Dendritic cell treated with granulocyte-macrophage colony-stimulating factor and Interleukin-4, amounts not matched to agents 40 ng/mL and 50 ng/mL, for 4 days (primary cell): ENCODE measurements at regions not wholly inside any gene's neighbourhood (a gene's known extent, or its start where the extent isn't known, plus 50 kb on each side); places are given as distances from the start of the nearest gene placed in this dataset.

Experiments used
- H3K27ac Mint-ChIP-seq: one replicate; pipeline ENCODE4 v1.8.0; 2022; ENCODE audit warnings: mild to moderate bottlenecking, mixed read lengths
- H3K27me3 Mint-ChIP-seq: one replicate; pipeline ENCODE4 v1.8.0; 2022; ENCODE audit warnings: mild to moderate bottlenecking, mixed read lengths
- H3K36me3 Mint-ChIP-seq: one replicate; pipeline ENCODE4 v1.8.0; 2022; ENCODE audit warnings: low read depth, mixed read lengths
- H3K4me1 Mint-ChIP-seq: one replicate; pipeline ENCODE4 v1.8.0; 2022; ENCODE audit warnings: low read depth, mixed read lengths
- H3K4me3 Mint-ChIP-seq: one replicate; pipeline ENCODE4 v1.8.0; 2022; ENCODE audit warnings: mild to moderate bottlenecking, moderate library complexity, mixed read lengths
- H3K9me3 Mint-ChIP-seq: one replicate; pipeline ENCODE4 v1.8.0; 2022; ENCODE audit warnings: mixed read lengths
- intact Hi-C: fragments of 100-400 bp; cut with micrococcal nuclease; formaldehyde crosslinking; loops from one replicate; pipeline ENCODE4 v1.15.0; 2022

GRCh38 chr7:110051372-110051771 is 1039.6 kb upstream of the LRRN3 start:
- Mint-ChIP-seq H3K27me3 (no peaks in the 10 kb centered on the region), H3K27ac (no peak overlapping the region), H3K4me3 (no peak overlapping the region), H3K4me1 (no peaks in the 10 kb centered on the region), H3K9me3 (peaks cover 25% of the 10 kb centered on the region), H3K36me3 (no peaks in the 10 kb centered on the region)
- intact Hi-C loops, result no loop called here

DNA sequence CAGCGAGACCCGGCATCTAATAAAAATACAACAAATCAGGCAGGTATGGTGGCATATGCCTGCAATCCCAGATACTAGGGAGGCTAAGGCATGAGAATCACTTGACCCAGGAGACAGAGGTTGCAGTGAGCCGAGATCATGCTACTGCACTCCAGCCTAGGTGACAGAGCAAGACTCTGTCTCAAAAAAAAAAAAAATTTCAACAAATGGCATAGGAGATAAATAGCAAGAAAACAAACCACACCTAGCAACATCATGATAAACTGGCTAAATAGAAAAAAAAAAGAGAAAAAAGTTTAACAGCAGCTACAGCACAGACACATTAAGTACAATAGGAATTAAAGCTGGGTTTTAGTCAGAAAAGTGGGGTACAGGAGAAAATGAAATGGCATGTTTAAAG is 1034.6 kb upstream of the LRRN3 start:
- intact Hi-C loops, result no loop called here
- no peak overlapping the region for H3K4me3 Mint-ChIP-seq
- no peaks in the 10 kb centered on the region for H3K36me3 Mint-ChIP-seq
- no peaks in the 10 kb centered on the region for H3K27me3 Mint-ChIP-seq
- no peak overlapping the region for H3K27ac Mint-ChIP-seq
- no peaks in the 10 kb centered on the region for H3K9me3 Mint-ChIP-seq
- no peaks in the 10 kb centered on the region for H3K4me1 Mint-ChIP-seq

- H3K4me3 Mint-ChIP-seq, result no peak overlapping the region
- no peak overlapping the region for H3K27ac Mint-ChIP-seq
- H3K27me3 Mint-ChIP-seq, result no peaks in the 10 kb centered on the region
- intact Hi-C loops, result no loop called here
- no peaks in the 10 kb centered on the region for H3K4me1 Mint-ChIP-seq
- H3K9me3 Mint-ChIP-seq, result no peaks in the 10 kb centered on the region
- H3K36me3 Mint-ChIP-seq, result no peaks in the 10 kb centered on the region
Measured at GRCh38 chr7:110058401-110058800, 1032.5 kb upstream of the LRRN3 start.

DNA sequence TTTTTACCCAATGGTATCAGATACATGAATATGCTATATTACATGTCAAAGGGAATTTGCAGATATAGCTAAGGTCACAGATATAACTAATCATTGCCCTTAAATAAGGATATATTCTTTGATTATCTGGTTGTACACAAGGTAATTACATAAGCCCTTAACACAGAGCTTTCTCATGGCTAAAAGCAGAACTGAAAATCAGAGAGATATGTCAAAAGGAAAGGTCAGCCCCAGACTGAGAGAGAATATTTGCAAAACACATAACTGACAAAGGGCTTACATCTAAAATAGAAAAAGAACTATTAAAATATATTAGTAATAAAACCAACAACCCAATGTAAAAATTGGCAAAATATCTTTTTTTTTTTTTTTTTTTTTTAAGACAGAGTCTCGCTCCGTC is 1029.5 kb upstream of the LRRN3 start:
- intact Hi-C loops, result no loop called here
- Mint-ChIP-seq H3K27me3 (no peaks in the 10 kb centered on the region), H3K4me3 (no peak overlapping the region)

GRCh38 chr7:110065121-110065520 is 1025.8 kb upstream of the LRRN3 start:
- intact Hi-C loops, result no loop called here

More for the DNA sequence above, 1029.5 kb upstream of the LRRN3 start:
- no peaks in the 10 kb centered on the region for H3K36me3 Mint-ChIP-seq
- H3K9me3 Mint-ChIP-seq, result no peaks in the 10 kb centered on the region
- no peaks in the 10 kb centered on the region for H3K4me1 Mint-ChIP-seq
- no peak overlapping the region for H3K27ac Mint-ChIP-seq

GRCh38 chr7:110066843-110067242 is 1024.1 kb upstream of the LRRN3 start:
- H3K27me3 Mint-ChIP-seq, result no peaks in the 10 kb centered on the region
- H3K4me3 Mint-ChIP-seq, result no peak overlapping the region
- no peaks in the 10 kb centered on the region for H3K4me1 Mint-ChIP-seq
- H3K9me3 Mint-ChIP-seq, result peaks cover 9% of the 10 kb centered on the region
- H3K27ac Mint-ChIP-seq, result no peak overlapping the region
- intact Hi-C loops, result no loop called here
- H3K36me3 Mint-ChIP-seq, result no peaks in the 10 kb centered on the region

More at GRCh38 chr7:110065121-110065520, 1025.8 kb upstream of the LRRN3 start:
- no peak overlapping the region for H3K4me3 Mint-ChIP-seq
- no peak overlapping the region for H3K27ac Mint-ChIP-seq
- no peaks in the 10 kb centered on the region for H3K4me1 Mint-ChIP-seq
- H3K9me3 Mint-ChIP-seq, result peaks cover 9% of the 10 kb centered on the region
- no peaks in the 10 kb centered on the region for H3K36me3 Mint-ChIP-seq
- no peaks in the 10 kb centered on the region for H3K27me3 Mint-ChIP-seq

GRCh38 chr7:110071192-110071591 is 1019.7 kb upstream of the LRRN3 start:
- H3K4me1 Mint-ChIP-seq, result no peaks in the 10 kb centered on the region
- H3K9me3 Mint-ChIP-seq, result peaks cover 9% of the 10 kb centered on the region
- H3K36me3 Mint-ChIP-seq, result no peaks in the 10 kb centered on the region
- intact Hi-C loops, result no loop called here
- no peaks in the 10 kb centered on the region for H3K27me3 Mint-ChIP-seq
- H3K4me3 Mint-ChIP-seq, result no peak overlapping the region
- H3K27ac Mint-ChIP-seq, result no peak overlapping the region

DNA sequence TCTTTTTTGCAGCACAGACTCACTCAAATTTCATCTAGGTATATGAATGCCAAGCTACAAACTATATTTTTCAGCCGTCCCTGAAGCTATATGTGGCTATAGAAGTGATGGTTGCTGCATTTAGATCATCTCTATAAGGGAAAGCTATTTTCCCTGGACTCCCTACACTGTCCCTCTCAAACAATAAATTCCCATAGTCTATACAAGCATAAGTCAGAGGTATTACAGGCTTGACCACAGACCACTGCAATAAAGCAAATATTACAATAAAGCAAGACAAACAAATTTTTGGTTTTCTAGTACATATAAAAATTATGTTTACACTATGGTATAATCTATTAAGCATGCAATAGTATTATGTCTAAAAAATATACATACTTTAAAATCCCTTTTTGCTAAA is 1015.5 kb upstream of the LRRN3 start:
- no peaks in the 10 kb centered on the region for H3K4me1 Mint-ChIP-seq
- peaks cover 10% of the 10 kb centered on the region for H3K9me3 Mint-ChIP-seq
- no peaks in the 10 kb centered on the region for H3K27me3 Mint-ChIP-seq
- H3K36me3 Mint-ChIP-seq, result no peaks in the 10 kb centered on the region
- no peak overlapping the region for H3K27ac Mint-ChIP-seq
- no peak overlapping the region for H3K4me3 Mint-ChIP-seq
- intact Hi-C loops, result no loop called here

DNA sequence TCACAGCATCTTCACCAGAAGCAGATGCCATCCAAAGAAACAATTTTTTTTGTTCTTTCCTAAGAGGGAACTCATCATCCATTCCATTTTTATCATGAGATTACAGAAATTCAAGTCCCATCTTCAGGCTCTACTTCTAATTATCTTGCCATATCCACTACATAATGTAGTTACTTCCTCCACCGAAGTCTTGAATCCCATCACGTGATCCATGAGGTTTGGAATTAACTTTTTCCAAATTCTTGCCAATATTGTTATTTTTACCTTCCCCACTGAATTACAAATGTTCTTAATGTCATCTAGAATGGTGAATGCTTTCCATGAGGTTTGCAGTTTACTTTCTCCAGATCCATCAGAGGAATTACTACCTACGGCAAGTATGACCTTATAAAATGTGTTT is 1014.7 kb upstream of the LRRN3 start:
- Mint-ChIP-seq H3K9me3 (peaks cover 17% of the 10 kb centered on the region), H3K27me3 (no peaks in the 10 kb centered on the region), H3K4me1 (no peaks in the 10 kb centered on the region), H3K36me3 (no peaks in the 10 kb centered on the region), H3K27ac (no peak overlapping the region), H3K4me3 (no peak overlapping the region)
- intact Hi-C loops, result no loop called here

GRCh38 chr7:110084181-110084807 is 1006.6 kb upstream of the LRRN3 start:
- no peak overlapping the region for H3K27ac Mint-ChIP-seq
- H3K36me3 Mint-ChIP-seq, result no peaks in the 10 kb centered on the region
- intact Hi-C loops, result no loop called here
- no peak overlapping the region for H3K4me3 Mint-ChIP-seq
- H3K27me3 Mint-ChIP-seq, result no peaks in the 10 kb centered on the region
- H3K4me1 Mint-ChIP-seq, result no peaks in the 10 kb centered on the region
- peaks cover 9% of the 10 kb centered on the region for H3K9me3 Mint-ChIP-seq

GRCh38 chr7:110090110-110090820 is 1000.7 kb upstream of the LRRN3 start:
- Mint-ChIP-seq H3K9me3 (no peaks in the 10 kb centered on the region), H3K27ac (no peak overlapping the region), H3K36me3 (no peaks in the 10 kb centered on the region), H3K4me1 (no peaks in the 10 kb centered on the region), H3K27me3 (no peaks in the 10 kb centered on the region), H3K4me3 (no peak overlapping the region)
- intact Hi-C loops, result loop anchor here (5.0 kb wide), 1 partner anchor 1007 kb away; no protein-coding TSS in a partner anchor

DNA sequence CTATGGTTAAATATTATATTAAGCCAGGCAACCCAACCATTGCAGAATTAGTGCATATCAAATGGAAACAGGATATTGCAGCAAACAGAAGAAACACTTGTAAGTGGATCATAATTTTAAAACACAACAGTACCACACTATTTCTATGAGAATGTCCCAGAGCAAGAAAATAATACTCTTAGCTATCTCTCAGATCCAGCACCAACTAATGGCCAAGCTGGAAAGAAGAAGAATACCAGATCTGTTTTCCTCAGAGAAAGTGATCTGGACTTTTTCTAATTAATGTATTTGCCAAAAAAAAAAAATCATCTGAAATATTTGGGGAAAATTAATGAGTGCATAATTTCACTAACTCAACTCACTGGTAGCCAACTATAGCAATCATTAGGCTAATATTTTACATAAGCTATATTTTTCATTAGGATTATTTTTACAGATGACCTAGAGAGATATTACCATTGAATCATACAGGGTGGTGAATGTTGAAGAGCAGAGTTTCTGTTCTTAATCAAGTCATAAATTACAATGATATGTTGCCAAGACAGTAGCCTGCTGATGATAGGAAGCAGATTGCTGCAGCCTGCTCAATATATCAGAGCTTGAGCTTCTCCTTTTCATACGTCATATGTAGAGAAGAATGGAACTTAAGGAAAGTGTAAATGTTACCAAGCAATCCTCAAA is 995.4 kb upstream of the LRRN3 start:
- intact Hi-C loops, result no loop called here
- H3K36me3 Mint-ChIP-seq, result no peaks in the 10 kb centered on the region
- H3K4me1 Mint-ChIP-seq, result no peaks in the 10 kb centered on the region
- H3K9me3 Mint-ChIP-seq, result peaks cover 29% of the 10 kb centered on the region
- no peak overlapping the region for H3K4me3 Mint-ChIP-seq
- H3K27ac Mint-ChIP-seq, result no peak overlapping the region
- no peaks in the 10 kb centered on the region for H3K27me3 Mint-ChIP-seq

GRCh38 chr7:110104243-110104642 is 986.7 kb upstream of the LRRN3 start:
- peaks cover 23% of the 10 kb centered on the region for H3K9me3 Mint-ChIP-seq
- H3K36me3 Mint-ChIP-seq, result no peaks in the 10 kb centered on the region
- no peaks in the 10 kb centered on the region for H3K4me1 Mint-ChIP-seq
- no peaks in the 10 kb centered on the region for H3K27me3 Mint-ChIP-seq
- intact Hi-C loops, result no loop called here
- H3K27ac Mint-ChIP-seq, result no peak overlapping the region
- H3K4me3 Mint-ChIP-seq, result no peak overlapping the region

GRCh38 chr7:110105307-110105706 is 985.6 kb upstream of the LRRN3 start:
- Mint-ChIP-seq H3K36me3 (no peaks in the 10 kb centered on the region), H3K27me3 (no peaks in the 10 kb centered on the region), H3K4me1 (no peaks in the 10 kb centered on the region), H3K4me3 (no peak overlapping the region), H3K9me3 (peaks cover 14% of the 10 kb centered on the region), H3K27ac (no peak overlapping the region)
- intact Hi-C loops, result no loop called here
